GM18907 (cell line): ENCODE measurements at regions not wholly inside any gene's neighbourhood (a gene's known extent, or its start where the extent isn't known, plus 50 kb on each side); places are given as distances from the start of the nearest gene placed in this dataset.
A peak's percentile ranks its signal among the peaks of the same experiment; 100 is the strongest.

Experiments used
- ATAC-seq: cut with Tn5 transposase; IDR thresholded peaks from one replicate; pipeline ENCODE4 v1.9.1; 2021; ENCODE audit warnings: mild to moderate bottlenecking, moderate library complexity; ENCODE audit not compliant: unreplicated experiment

DNA sequence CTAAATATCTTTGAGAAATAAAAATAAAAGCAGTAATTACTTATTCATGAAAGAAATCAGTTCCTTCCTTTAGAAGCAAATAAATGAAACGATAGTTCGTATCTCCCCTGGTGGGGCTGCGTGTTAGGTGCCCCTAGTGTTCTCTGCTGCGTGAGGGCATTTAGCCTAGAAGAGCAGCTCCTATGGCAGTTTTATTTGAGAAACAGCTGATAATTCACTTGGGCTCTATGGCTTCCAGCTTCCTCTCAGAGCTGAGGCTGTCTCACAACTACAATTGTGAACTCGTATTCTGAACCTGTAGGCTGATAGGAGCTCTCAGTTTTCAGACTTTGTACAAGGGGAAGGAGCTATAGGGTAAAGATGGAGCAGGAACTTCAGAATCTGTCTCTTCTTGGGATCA, 540.0 kb upstream of the MAP3K7 start:
- ATAC-seq, result no peak

- ATAC-seq, result no peak
Observed at GRCh38 chr6:91117550-91117949, 530.7 kb upstream of the MAP3K7 start.

DNA sequence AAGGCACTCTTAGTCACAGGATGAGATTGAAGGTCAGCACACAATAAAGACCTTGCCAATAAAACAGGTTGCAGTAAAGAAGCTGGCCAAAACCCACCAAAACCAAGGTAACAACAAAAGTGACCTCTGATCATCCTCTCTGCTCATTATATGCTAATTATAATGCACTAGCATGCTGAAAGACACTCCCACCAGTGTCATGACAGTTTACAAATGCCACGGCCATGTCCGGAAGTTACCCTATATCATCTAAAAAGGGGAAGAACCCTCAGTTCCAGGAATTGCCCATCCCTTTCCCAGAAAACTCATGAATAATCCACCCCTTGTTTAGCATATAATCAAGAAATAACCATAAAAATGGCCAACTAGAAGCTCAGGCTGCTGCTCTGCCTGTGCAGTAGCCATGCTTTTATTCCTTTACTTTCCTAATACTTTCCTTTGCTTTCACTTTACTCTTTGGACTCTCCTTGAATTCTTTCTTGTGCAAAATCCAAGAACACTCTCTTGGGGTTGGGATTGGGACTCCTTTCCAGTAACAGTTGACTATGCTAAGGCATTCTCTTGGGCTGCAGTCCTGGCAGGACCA, 527.3 kb upstream of the MAP3K7 start:
- no peak for ATAC-seq

DNA sequence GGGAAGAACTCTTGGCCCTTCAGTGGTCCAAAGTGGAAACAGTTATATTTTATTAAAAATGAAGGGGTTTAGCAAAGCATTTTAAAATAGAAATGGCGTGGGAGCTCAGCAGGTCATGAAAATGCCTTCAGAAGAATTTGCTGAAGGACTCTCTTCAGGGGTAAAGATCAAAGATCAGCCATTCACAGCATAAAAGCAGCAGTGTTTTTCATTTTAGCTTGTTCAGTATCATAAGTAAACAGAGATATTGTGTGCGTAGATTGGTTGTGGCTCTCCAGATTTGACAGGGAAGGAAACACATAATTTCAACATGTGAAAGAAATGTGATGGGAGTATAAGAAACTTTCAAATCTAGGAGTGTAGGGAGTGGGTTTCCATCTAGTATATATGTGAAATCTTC, 519.2 kb upstream of the MAP3K7 start:
- no peak for ATAC-seq

GRCh38 chr6:91105532-91105931, 518.7 kb upstream of the MAP3K7 start:
- ATAC-seq, result no peak

DNA sequence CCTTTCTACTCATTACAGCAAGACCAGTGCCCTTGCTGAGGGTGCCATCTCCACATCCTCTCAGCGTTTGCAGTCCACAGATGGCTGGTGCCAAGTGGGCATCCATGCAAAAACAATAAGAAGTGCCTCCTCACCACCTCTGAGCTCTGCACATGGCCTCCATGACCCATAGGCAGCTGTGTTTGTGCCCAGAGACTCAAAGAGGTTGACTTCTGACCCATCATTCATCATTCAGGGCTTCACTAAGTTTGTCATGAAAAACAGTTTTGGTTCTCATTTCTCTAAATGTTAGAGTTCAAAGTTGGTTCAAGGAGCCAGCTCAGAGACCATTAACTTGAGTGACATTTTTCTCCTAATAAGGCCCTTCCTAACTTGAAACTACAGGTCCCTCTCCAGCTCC, 512.6 kb upstream of the MAP3K7 start:
- no peak for ATAC-seq

- no peak for ATAC-seq
Observed at GRCh38 chr6:91098006-91098405, 511.1 kb upstream of the MAP3K7 start.

GRCh38 chr6:91097364-91097763, 510.5 kb upstream of the MAP3K7 start:
- no peak for ATAC-seq

DNA sequence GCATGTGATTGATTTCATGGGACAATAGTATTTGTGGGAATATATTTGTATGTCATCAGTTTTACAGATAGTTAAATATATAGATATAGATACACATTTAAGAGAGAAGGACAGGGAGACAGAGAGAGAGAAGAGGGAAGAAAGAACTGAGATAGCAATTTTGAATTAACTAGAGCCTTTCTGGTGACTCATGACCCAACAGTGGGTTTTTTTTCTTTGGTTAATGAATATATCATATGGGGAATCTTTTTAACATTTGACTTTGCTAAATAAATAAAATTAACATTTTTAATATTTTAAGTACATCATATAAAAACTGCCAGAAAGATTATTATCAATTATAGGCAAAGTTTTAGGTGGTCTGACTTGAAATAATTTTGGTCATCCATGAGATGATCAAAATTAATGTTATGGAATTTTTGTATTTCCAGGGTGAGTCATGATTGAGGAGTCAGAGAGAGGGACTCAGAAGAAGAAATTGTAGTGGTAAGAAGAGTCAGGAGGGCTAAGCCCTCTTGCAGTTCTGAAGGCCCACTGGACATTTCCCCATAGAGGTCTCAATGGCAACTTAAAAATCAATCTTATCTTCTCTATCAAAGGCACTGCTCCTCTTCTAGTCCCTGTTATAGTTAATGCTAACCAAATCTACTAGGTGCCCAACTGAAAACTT, 508.1 kb upstream of the MAP3K7 start:
- ATAC-seq, result no peak

DNA sequence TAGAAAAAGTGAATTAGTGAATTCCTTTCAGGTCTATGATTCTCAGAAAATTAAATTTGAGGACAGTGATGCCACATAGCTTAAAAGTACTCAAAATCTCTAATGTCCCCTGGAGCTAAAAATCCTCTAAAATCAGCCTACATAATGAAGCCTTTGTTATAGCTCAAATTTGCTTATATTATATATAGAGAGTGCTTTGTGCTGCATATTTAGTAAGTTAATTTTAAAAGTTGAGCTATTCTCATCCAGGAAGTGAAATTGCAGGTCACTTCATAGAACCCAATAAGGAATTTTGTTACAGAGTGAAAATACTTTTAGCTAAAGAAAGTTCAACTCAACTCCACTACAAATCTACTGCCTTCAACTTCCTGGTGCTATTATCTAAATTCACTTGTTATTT, 507.5 kb upstream of the MAP3K7 start:
- ATAC-seq, result no peak

DNA sequence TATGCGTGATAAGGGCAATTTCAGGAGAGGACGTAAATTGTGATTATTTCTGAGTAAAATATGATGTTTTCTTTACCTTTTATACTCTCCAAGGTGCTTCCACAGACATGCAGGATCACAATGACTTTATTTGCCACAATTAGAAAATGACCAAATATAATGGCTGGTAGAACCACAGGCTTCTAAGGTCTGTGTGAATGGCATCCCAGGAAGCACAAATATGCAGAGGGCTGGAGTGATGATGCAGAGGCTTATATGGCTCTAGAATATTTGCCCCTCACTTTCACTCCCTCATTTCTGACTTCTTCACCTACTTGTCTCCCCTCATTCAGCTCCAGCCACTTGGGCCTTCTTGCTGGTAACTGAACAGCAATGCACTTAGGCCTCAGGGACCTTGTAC, 502.1 kb upstream of the MAP3K7 start:
- ATAC-seq, result no peak

GRCh38 chr6:91088515-91088914, 501.6 kb upstream of the MAP3K7 start:
- ATAC-seq, result no peak

DNA sequence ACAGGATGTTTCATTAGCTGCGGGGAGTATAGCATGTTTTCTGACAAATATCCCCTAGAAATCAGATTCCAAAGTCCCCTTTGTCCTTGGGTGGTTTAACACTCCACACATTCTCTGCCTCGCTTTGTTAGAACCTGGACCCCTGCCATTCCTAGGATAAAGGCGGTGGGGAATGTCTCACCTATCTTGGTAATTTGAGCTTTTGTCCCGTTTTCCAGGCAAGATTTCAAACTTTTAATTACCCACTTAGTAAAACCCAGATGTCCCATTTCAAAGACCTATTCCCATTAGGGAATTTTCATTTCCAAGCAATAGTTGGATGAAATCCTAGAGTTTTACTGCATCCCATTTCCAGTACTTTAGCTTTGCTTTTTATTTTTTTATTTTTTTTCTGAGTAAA, 501.0 kb upstream of the MAP3K7 start:
- no peak for ATAC-seq

DNA sequence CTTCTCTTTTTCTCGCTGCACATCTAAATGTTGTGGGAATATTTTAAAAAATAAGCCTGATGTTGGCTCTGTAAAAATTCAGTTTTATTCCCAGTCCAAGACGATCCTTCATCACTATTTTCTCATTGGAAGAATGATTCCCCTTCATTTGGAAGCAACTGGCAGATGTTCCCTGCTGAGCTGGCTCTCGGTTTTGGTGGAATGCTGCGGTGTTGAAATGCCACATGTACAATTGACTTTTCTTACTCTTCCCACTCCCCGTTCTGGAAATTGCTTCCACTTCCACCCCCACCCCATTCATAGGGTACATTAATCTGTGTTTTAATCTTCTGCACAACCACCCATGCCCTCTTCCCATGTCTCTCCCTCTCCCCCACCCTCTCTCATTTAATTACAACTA, 496.3 kb upstream of the MAP3K7 start:
- ATAC-seq, result no peak

DNA sequence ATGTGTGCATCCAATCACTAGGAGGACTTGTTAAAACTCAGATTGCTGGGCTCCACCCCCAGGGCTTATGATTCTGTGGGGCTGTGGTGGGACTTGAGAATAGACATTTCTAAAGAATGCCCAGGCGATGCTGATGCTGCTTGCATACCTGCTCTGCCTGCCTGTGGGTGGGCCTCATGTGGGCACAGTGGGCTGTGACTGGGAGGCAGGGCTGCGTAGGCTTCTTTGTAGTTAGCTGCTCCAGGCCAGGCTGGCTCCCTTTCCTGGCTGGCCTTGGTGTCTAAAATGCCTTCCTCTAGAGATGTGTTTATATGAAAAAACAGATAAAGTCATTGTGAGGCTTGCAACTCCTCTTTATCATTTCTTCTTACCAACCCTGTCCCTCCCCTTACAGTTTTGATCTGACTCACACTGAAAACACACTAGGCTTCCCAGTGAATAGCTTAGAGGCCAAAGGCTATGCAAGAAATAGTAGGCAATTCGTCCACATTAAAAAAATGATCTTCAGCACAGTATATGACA, 495.5 kb upstream of the MAP3K7 start:
- no peak for ATAC-seq

- peak; percentile 73 for ATAC-seq
Observed at GRCh38 chr6:91081452-91082067, 494.7 kb upstream of the MAP3K7 start.

- no peak for ATAC-seq
Observed at GRCh38 chr6:91080871-91081270, 494.0 kb upstream of the MAP3K7 start.

GRCh38 chr6:91079969-91080368, 493.1 kb upstream of the MAP3K7 start:
- no peak for ATAC-seq

GRCh38 chr6:91075244-91075976, 488.5 kb upstream of the MAP3K7 start:
- ATAC-seq, result no peak

GRCh38 chr6:91063362-91063761, 476.5 kb upstream of the MAP3K7 start:
- no peak for ATAC-seq

GRCh38 chr6:91057689-91058088, 470.8 kb upstream of the MAP3K7 start:
- ATAC-seq, result no peak

DNA sequence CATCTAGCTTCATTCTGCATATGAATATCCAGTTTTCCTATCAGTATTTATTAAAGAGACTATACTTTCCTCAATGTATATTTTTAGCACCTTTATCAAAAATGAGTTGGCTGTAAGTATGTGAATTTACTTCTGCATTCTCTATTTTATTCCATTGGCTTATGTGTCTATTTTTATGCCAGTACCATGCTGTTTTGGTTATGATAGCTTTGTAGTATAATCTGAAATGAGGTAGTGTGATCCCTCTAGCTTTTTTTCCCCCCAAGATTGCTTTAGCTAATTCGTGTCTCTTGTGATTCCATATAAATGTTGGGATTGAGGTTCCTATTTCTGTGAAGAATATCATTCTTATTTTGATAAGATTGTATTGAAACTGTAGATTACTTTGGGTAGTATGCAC, 469.1 kb upstream of the MAP3K7 start:
- no peak for ATAC-seq
